K562 (cell line): ENCODE measurements at regions not wholly inside any gene's neighbourhood (a gene's known extent, or its start where the extent isn't known, plus 50 kb on each side); places are given as distances from the start of the nearest gene placed in this dataset.

Source experiments
- ATAC-seq: fragments of 200-7000 bp; cut with Tn5 transposase; 3 replicates; pipeline ENCODE4 v1.9.1; 2020; ENCODE audit warnings: moderate library complexity
- BruUV-seq: library from RNA; stranded (reverse); fragments of 400-500 nt; replicated peaks from 2 replicates; lab custom pipeline; 2021; lab: Mats Ljungman, UMichigan
- CTCF ChIA-PET: fragments of 300-600 bp; formaldehyde crosslinking; extraction: SDS; loops from one replicate; lab custom pipeline; 2021; ENCODE audit warnings: low intra/inter-chr PET ratio; lab: Yijun Ruan, JAX
- POLR2A ChIA-PET: fragments of 300-600, 350-650 bp; sonication (Branson Sonifier 250); formaldehyde crosslinking; extraction: SDS; loops from one replicate; lab custom pipeline; 2021; ENCODE audit warnings: antibody characterized with exemption, inconsistent platforms; lab: Yijun Ruan, JAX
- DNase-seq, 4 experiments: peaks; one replicate each; pipeline versions ENCODE4 v3.0.0 to v3.0.0-alpha.2; 2011 to 2018; ENCODE audit warnings: low spot score in 3 of 4, mixed read lengths in 3 of 4; ENCODE audit errors: extremely low read depth in 1 of 4
- FAIRE-seq: peaks from 2 replicates; lab custom pipeline; 2011; peaks lifted over from hg19 to GRCh38; lab: Jason Lieb, UNC
- H2AFZ ChIP-seq: 2 replicates; pipeline ENCODE4 v1.6.0; 2011; ENCODE audit warnings: low read depth, low read length, control low read depth, inconsistent platforms
- H3K27ac ChIP-seq: fragments of 200-600 bp; 3 replicates; pipeline ENCODE4 v1.8.0; 2011; ENCODE audit warnings: low read depth, mild to moderate bottlenecking, control low read depth, inconsistent platforms, low read length, moderate library complexity, mixed read lengths; ENCODE audit errors: extremely low read depth
- H3K27me3 ChIP-seq, 2 experiments: fragments of 300-600 bp in 1 of 2; 2 replicates in 1 of 2; 3 replicates in 1 of 2; pipeline versions ENCODE4 v1.6.0 to v1.8.0; 2011; ENCODE audit warnings: inconsistent platforms in 2 of 2, low read length in 2 of 2, mild to moderate bottlenecking in 1 of 2, mixed read lengths in 1 of 2, moderate library complexity in 1 of 2; ENCODE audit not compliant: control insufficient read depth in 2 of 2, insufficient read depth in 2 of 2
- H3K36me3 ChIP-seq: fragments of 300-600 bp; 3 replicates; pipeline ENCODE4 v1.8.0; 2011; ENCODE audit warnings: mild to moderate bottlenecking, low read length, inconsistent platforms; ENCODE audit not compliant: control insufficient read depth, insufficient read depth
- H3K4me1 ChIP-seq, 2 experiments: fragments of 200-600 bp in 1 of 2; replicated peaks in 1 of 2; 2 replicates in 1 of 2; 3 replicates in 1 of 2; pipeline versions ENCODE4 v1.5.1 to v1.8.0; 2011; ENCODE audit warnings: inconsistent platforms in 2 of 2, low read length in 2 of 2, mild to moderate bottlenecking in 1 of 2, mixed read lengths in 1 of 2, moderate library complexity in 1 of 2; ENCODE audit not compliant: control insufficient read depth in 2 of 2, insufficient read depth in 2 of 2
- H3K4me2 ChIP-seq: 2 replicates; pipeline ENCODE4 v1.6.1; 2011; ENCODE audit warnings: low read length, control low read depth, inconsistent platforms, mixed read lengths; ENCODE audit not compliant: insufficient read depth
- H3K4me3 ChIP-seq: fragments of 200-600 bp; sonication (generic), shearing (Covaris generic); 2 replicates; pipeline ENCODE4 v1.5.1; 2016; ENCODE audit warnings: control low read depth, inconsistent platforms
- H3K79me2 ChIP-seq: fragments of 200-600 bp; 3 replicates; pipeline ENCODE4 v1.8.0; 2011; ENCODE audit warnings: low read length, inconsistent platforms; ENCODE audit not compliant: control insufficient read depth, insufficient read depth
- H3K9ac ChIP-seq, 2 experiments: 2 replicates each; pipeline versions ENCODE4 v1.6.0 to v1.6.1; 2011; ENCODE audit warnings: low read depth in 2 of 2, low read length in 2 of 2, control low read depth in 1 of 2, inconsistent platforms in 1 of 2, mild to moderate bottlenecking in 1 of 2, mixed read lengths in 1 of 2; ENCODE audit not compliant: insufficient read depth in 1 of 2
- H3K9me1 ChIP-seq: one replicate; pipeline ENCODE4 v1.6.0; 2011; ENCODE audit warnings: inconsistent platforms, mild to moderate bottlenecking, low read length, moderate library complexity; ENCODE audit not compliant: control insufficient read depth, insufficient read depth
- H3K9me3 ChIP-seq: replicated peaks from 2 replicates; pipeline ENCODE4 v1.5.1; 2011; ENCODE audit warnings: low read depth, low read length, inconsistent platforms; ENCODE audit not compliant: control insufficient read depth, insufficient read depth
- H4K20me1 ChIP-seq: replicated peaks from 2 replicates; pipeline ENCODE4 v1.6.1; 2011; ENCODE audit warnings: low read length, inconsistent platforms, mixed read lengths; ENCODE audit not compliant: control insufficient read depth, insufficient read depth
- ARHGAP35 ChIP-seq: fragments of 450-650 bp; IDR thresholded peaks from 2 replicates; pipeline ENCODE4 v1.6.1; 2018; ENCODE audit not compliant: partially characterized antibody
- ARNT ChIP-seq, 2 experiments: fragments of 450-650 bp; IDR thresholded peaks; 2 replicates each; pipeline ENCODE4 v1.6.1; 2016; ENCODE audit warnings: mild to moderate bottlenecking in 1 of 2
- CREB1 ChIP-seq, 2 experiments: sonication (generic) in 1 of 2; formaldehyde crosslinking in 1 of 2; IDR thresholded peaks; 2 replicates each; pipeline versions ENCODE4 v1.6.1 to v1.8.0; 2012 to 2022; ENCODE audit warnings: inconsistent platforms in 1 of 2, mild to moderate bottlenecking in 1 of 2, missing genetic modification reagents in 1 of 2, moderate library complexity in 1 of 2
- CREM ChIP-seq: IDR thresholded peaks from 2 replicates; pipeline ENCODE4 v1.6.1; 2014; ENCODE audit warnings: antibody characterized with exemption, low read depth
- GTF2F1 ChIP-seq: IDR thresholded peaks from 2 replicates; pipeline ENCODE4 v1.6.1; 2011; ENCODE audit warnings: low read depth, low read length, improper control_type of control experiment
- MEIS2 ChIP-seq: fragments of 450-650 bp; IDR thresholded peaks from 2 replicates; pipeline ENCODE4 v1.6.1; 2014; ENCODE audit warnings: mild to moderate bottlenecking; ENCODE audit not compliant: partially characterized antibody
- POLR2B ChIP-seq: fragments of 450-650 bp; IDR thresholded peaks from 2 replicates; pipeline ENCODE4 v1.6.1; 2018; ENCODE audit warnings: low read depth; ENCODE audit not compliant: partially characterized antibody
- POLR3A ChIP-seq: IDR thresholded peaks from 2 replicates; pipeline ENCODE4 v1.6.1; 2011; ENCODE audit warnings: borderline replicate concordance, mild to moderate bottlenecking, moderate library complexity; ENCODE audit not compliant: insufficient read length, insufficient read depth; ENCODE audit errors: extremely low read depth
- TCF7L2 ChIP-seq: fragments of 150-350 bp; IDR thresholded peaks from 2 replicates; pipeline ENCODE4 v1.6.1; 2016; ENCODE audit warnings: low read depth, mild to moderate bottlenecking, low read length, moderate library complexity
- TRIM28 ChIP-seq: fragments of 450-650 bp; IDR thresholded peaks from 2 replicates; pipeline ENCODE4 v1.6.1; 2017
- XRCC5 ChIP-seq: fragments of 200-400 bp; formaldehyde crosslinking; IDR thresholded peaks from 2 replicates; pipeline ENCODE4 v1.6.1; 2017; ENCODE audit warnings: low read depth, mild to moderate bottlenecking, low read length
- ZKSCAN3 ChIP-seq: fragments of 250-450 bp; sonication (Bioruptor Pico); IDR thresholded peaks from 2 replicates; pipeline ENCODE4 v1.4.0; 2020
- ZNF133 ChIP-seq: fragments of 250-450 bp; sonication (Bioruptor Pico); IDR thresholded peaks from 2 replicates; pipeline ENCODE4 v1.4.0; 2020; ENCODE audit warnings: mild to moderate bottlenecking
- ZNF583 ChIP-seq: fragments of 250-450 bp; sonication (Bioruptor Pico); IDR thresholded peaks from 2 replicates; pipeline ENCODE4 v1.4.0; 2020
- WGBS: fragments of 100-300 bp; shearing (Covaris generic); methylation state at CpG from one replicate; pipeline ENCODE4 v1.1.6; 2016; ENCODE audit warnings: low coverage, mixed read lengths; ENCODE audit not compliant: insufficient coverage; ENCODE audit errors: missing lambda C conversion rate; 5-methylcytosine and 5-hydroxymethylcytosine counted together
- in situ Hi-C: fragments of 300-500 bp; cut with MboI; formaldehyde crosslinking; loops from 4 replicates; pipeline ENCODE4 v1.15.0; 2018; ENCODE audit warnings: inconsistent platforms, mixed read lengths
- intact Hi-C: fragments of 100-400 bp; cut with micrococcal nuclease; formaldehyde crosslinking; loops from 2 replicates; pipeline ENCODE4 v1.14.2; 2022
- TF ChIP-seq, protein P1 (sequence below): sonication (generic); formaldehyde crosslinking; IDR thresholded peaks from 2 replicates; pipeline ENCODE4 v1.8.0; 2023; ENCODE audit warnings: missing genetic modification reagents, mild to moderate bottlenecking, borderline replicate concordance
- TF ChIP-seq, protein P2 (sequence below): fragments of 450-650 bp; formaldehyde crosslinking; IDR thresholded peaks from 2 replicates; pipeline ENCODE4 v1.4.0; 2022; ENCODE audit warnings: missing genetic modification characterization

- Histone ChIP-seq H3K27me3 (no peaks in the 10 kb centered on the region), H3K36me3 (no peaks in the 10 kb centered on the region), H2AFZ (no peak overlapping the region), H3K9me3 (no peaks in the 10 kb centered on the region), H3K27ac (no peak overlapping the region), H3K4me2 (no peak overlapping the region), H3K4me3 (no peak overlapping the region), H3K9ac (no peak overlapping the region), H3K4me1 (no peaks in the 10 kb centered on the region), H3K79me2 (no peaks in the 10 kb centered on the region), H4K20me1 (no peaks in the 10 kb centered on the region), H3K9me1 (no peaks in the 10 kb centered on the region)
- ChIA-PET CTCF (no interaction called here), POLR2A (no interaction called here)
- ATAC-seq, result no peak
- in situ Hi-C loops (no loop called here), intact Hi-C loops (no loop called here)
- TF ChIP-seq ARHGAP35 (no peak), POLR3A (no peak), GTF2F1 (no peak), ZNF583 (no peak), ZKSCAN3 (CRISPR knock-in tag) (no peak), ZNF133 (no peak), TRIM28 (no peak), TCF7L2 (no peak), MEIS2 (no peak), POLR2B (no peak), CREB1 (IDR thresholded peaks at IDR 0.05) (no peak), CREB1 (CRISPR knock-in tag; IDR thresholded peaks at IDR 0.05) (no peak), CREM (no peak), XRCC5 (no peak), ARNT (IDR thresholded peaks at IDR 0.05) (no peak)
- TF ChIP-seq, protein P1, sequence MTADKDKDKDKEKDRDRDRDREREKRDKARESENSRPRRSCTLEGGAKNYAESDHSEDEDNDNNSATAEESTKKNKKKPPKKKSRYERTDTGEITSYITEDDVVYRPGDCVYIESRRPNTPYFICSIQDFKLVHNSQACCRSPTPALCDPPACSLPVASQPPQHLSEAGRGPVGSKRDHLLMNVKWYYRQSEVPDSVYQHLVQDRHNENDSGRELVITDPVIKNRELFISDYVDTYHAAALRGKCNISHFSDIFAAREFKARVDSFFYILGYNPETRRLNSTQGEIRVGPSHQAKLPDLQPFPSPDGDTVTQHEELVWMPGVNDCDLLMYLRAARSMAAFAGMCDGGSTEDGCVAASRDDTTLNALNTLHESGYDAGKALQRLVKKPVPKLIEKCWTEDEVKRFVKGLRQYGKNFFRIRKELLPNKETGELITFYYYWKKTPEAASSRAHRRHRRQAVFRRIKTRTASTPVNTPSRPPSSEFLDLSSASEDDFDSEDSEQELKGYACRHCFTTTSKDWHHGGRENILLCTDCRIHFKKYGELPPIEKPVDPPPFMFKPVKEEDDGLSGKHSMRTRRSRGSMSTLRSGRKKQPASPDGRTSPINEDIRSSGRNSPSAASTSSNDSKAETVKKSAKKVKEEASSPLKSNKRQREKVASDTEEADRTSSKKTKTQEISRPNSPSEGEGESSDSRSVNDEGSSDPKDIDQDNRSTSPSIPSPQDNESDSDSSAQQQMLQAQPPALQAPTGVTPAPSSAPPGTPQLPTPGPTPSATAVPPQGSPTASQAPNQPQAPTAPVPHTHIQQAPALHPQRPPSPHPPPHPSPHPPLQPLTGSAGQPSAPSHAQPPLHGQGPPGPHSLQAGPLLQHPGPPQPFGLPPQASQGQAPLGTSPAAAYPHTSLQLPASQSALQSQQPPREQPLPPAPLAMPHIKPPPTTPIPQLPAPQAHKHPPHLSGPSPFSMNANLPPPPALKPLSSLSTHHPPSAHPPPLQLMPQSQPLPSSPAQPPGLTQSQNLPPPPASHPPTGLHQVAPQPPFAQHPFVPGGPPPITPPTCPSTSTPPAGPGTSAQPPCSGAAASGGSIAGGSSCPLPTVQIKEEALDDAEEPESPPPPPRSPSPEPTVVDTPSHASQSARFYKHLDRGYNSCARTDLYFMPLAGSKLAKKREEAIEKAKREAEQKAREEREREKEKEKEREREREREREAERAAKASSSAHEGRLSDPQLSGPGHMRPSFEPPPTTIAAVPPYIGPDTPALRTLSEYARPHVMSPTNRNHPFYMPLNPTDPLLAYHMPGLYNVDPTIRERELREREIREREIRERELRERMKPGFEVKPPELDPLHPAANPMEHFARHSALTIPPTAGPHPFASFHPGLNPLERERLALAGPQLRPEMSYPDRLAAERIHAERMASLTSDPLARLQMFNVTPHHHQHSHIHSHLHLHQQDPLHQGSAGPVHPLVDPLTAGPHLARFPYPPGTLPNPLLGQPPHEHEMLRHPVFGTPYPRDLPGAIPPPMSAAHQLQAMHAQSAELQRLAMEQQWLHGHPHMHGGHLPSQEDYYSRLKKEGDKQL, result no peak
- TF ChIP-seq, protein P2, sequence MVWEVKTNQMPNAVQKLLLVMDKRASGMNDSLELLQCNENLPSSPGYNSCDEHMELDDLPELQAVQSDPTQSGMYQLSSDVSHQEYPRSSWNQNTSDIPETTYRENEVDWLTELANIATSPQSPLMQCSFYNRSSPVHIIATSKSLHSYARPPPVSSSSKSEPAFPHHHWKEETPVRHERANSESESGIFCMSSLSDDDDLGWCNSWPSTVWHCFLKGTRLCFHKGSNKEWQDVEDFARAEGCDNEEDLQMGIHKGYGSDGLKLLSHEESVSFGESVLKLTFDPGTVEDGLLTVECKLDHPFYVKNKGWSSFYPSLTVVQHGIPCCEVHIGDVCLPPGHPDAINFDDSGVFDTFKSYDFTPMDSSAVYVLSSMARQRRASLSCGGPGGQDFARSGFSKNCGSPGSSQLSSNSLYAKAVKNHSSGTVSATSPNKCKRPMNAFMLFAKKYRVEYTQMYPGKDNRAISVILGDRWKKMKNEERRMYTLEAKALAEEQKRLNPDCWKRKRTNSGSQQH, result no peak
- WGBS, result 0% methylated on average over 1 of the region's 1 CpG
- BruUV-seq, result no TSS peak
- no peak for FAIRE-seq
- no peak for DNase-seq
Measured at GRCh38 chr9:106707291-106707690, 155.7 kb upstream of the ZNF462 start.
